ENCODE measurements at regions not wholly inside any gene's neighbourhood (a gene's known extent, or its start where the extent isn't known, plus 50 kb on each side); places are given as distances from the start of the nearest gene placed in this dataset.
"Not testable (repeated sequence)": the region's sequence is repeated elsewhere in the genome, so short reads cannot be mapped to it uniquely, and the experiment has no call there.

DNA sequence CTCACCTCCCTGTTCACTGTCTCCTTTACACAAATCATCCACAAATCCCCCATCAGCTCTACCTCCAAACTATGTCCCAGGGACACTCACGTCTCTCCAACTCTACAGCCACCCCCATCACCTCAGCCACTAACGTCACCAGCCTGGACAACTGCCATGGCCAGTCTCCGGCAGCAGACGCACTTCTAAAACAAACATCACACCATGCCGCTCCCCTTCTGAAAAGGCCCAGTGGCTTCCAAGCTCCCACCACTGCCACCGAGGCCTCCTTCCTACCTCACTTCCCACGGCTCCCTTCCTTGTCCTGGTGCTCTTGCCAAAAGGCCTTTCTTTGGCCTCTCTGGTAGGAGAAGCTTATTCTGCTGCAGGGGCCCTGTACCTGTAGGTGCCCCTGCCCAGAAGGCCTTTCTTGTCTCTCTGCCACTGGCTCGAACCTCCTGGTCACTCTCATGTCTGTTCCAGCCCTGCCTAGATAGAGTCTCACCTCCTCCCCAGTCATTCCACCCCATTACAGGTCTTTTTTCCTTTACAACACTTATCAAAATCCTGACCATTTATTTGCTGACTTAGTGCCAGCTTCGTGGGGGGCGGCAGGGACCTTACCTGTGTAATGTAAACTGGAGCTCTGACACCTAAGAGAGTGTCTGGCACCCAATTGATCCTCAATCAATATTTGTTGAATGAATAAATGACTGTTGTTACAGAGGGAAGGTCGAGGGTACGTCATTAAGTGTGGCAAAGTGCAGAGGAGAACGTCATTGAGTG is 304.2 kb downstream of the GOLGA6L6 start:
- DNase-seq (ENCODE audit: low spot score), result not testable (repeated sequence)

DNA sequence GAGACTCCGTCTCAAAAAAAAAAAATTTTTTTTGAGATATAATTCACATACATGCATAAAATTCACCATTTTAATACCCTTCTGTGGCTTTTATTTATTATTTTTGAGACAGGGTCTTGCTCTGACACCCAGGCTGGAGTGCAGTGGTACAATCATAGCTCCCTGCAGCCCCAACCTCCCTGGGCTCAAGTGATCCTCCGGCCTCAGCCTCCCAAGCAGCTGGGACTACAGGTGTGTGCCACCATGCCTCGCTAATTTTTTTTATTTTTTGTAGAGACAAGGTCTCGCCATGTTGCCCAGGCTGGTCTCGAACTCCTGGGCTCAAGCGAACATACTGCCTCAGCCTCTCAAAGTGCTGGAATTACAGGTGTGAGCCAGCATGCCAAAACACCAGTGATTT is 305.9 kb downstream of the GOLGA6L6 start:
- DNase-seq (ENCODE audit: low spot score), result not testable (repeated sequence)

DNA sequence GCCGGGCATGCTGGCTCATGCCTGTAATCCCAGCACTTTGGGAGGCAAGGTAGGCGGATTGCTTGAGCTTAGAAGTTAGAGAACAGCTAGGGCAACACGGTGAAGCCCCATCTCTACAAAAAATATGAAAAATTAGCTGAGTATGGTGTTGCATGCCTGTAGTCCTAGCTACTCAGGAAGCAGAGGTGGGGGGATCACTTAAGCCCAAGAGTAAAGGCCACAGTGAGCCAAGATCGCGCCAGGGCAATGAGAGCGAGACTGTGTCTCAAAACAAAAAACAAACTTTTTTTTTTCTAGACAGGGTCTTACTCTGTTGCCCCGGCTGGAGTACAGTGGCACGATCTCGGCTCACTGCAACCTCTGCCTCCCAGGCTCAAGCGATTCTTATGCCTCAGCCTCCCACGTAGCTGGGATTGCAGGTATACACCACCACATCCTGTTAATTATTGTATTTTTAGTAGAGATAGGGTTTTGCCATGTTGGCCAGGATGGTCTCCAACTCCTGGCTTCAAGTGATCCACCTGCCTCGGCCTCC is 307.5 kb downstream of the GOLGA6L6 start:
- not testable (repeated sequence) for DNase-seq (ENCODE audit: low spot score)

- DNase-seq (ENCODE audit: low spot score), result not testable (repeated sequence)
These were observed 309.1 kb downstream of the GOLGA6L6 start for GRCh38 chr15:20232457-20232856.

DNA sequence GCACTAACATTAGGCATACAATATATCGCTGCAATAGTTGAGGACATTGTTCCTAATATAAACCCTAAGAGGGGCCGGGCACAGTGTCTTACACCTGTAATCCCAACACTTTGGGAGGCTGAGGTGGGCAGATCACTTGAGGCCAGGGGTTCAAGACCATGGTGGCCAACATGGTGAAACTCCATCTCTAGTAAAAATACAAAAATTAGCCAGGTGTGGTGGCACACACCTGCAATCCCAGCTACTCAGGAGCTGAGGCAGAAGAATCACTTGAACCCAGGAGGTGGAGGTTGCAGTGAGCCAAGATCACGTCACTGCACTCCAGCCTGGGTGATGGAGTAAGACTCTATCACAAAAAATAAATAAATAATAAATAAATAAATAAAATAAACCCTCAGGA is 310.9 kb downstream of the GOLGA6L6 start:
- not testable (repeated sequence) for DNase-seq (ENCODE audit: low spot score)

- DNase-seq (ENCODE audit: low spot score), result not testable (repeated sequence)
These were observed 312.8 kb downstream of the GOLGA6L6 start for GRCh38 chr15:20228791-20229190.

- not testable (repeated sequence) for DNase-seq (ENCODE audit: low spot score)
These were observed 314.3 kb downstream of the GOLGA6L6 start for GRCh38 chr15:20227119-20227853.

DNA sequence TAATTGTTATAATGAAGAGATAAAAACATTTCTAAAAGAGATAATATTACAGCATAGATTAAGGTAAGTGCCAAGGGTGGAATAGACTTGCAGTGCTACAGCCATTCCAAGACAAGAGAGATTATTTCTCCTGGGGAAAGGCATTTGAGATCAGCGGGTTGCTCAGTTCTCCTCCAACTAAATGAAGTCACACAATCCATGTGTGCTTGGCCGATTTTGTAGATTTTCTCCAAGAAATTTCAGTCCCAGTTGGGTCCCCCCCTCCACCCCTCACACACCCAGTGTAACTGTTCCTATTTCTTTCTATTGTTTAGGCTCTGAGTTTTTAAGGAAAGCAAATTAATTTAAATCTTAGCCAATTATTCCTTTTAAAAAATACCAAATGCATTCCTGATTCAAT is 315.1 kb downstream of the GOLGA6L6 start:
- not testable (repeated sequence) for DNase-seq (ENCODE audit: low spot score)

GRCh38 chr15:20221063-20221462 is 320.5 kb downstream of the GOLGA6L6 start:
- not testable (repeated sequence) for DNase-seq (ENCODE audit: low spot score)

DNA sequence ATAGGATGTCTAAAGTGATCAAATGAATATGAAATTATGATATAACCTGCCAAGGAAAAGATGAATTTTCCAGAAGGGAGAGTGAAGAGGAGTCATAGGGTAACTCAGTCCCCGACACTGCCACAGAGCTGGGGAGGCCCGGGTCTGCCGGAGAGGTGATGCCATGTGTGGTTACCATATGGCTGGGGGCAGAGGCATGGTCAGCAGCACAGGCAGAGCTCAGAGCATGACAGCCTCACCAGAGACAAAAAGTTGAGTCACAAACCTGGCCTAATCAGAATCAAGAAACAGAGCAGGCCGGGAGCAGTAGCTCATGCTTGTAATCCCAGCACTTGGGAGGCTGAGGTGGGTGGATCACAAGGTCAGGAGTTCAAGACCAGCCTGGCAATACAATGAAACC is 322.4 kb downstream of the GOLGA6L6 start:
- not testable (repeated sequence) for DNase-seq (ENCODE audit: low spot score)

- DNase-seq (ENCODE audit: low spot score), result not testable (repeated sequence)
These were observed 325.9 kb downstream of the GOLGA6L6 start for GRCh38 chr15:20215700-20216099.

DNA sequence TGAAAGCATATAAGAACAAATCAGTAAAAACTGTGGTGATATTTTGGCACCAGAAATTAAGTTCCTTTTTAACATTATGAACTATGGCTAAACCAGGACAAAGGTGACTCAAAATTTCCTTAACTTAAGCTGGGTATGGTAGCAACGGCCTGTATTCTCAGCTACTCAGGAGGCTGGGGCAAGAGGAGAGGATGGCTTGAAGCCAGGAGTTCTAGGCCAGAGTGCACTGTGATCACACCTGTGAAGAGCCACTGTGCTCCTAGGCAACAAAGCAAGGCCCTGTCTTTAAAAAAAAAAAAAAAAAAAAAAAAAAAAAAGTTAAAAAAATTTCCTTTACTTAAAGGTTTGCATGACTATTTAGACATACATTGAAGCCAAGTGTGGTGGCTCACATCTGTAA is 327.5 kb downstream of the GOLGA6L6 start:
- not testable (repeated sequence) for DNase-seq (ENCODE audit: low spot score)

GRCh38 chr15:20211508-20211907 is 330.1 kb downstream of the GOLGA6L6 start:
- DNase-seq (ENCODE audit: low spot score), result not testable (repeated sequence)

- DNase-seq (ENCODE audit: low spot score), result not testable (repeated sequence)
These were observed 331.6 kb downstream of the GOLGA6L6 start for GRCh38 chr15:20209973-20210372.

- DNase-seq (ENCODE audit: low spot score), result not testable (repeated sequence)
These were observed 334.0 kb downstream of the GOLGA6L6 start for GRCh38 chr15:20207607-20208006.

DNA sequence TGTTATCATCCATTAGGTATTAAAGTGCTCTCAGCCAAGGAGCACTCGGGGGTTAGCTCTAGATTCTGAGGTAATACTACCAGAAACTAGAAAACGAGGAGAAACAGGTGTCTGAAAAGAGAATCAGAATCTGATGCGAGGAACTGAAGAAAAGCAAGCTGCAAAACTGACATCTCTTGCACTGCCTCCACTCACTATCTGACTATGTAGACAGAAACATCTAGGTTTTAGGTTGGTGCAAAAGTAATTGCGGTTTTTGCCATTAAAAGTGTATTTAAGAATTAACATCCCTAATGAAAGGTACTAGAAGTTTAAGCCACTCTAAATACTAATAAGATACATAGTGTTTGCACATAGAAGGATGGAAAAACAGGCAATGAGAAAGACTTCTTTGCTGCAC is 334.4 kb downstream of the GOLGA6L6 start:
- DNase-seq (ENCODE audit: low spot score), result not testable (repeated sequence)

DNA sequence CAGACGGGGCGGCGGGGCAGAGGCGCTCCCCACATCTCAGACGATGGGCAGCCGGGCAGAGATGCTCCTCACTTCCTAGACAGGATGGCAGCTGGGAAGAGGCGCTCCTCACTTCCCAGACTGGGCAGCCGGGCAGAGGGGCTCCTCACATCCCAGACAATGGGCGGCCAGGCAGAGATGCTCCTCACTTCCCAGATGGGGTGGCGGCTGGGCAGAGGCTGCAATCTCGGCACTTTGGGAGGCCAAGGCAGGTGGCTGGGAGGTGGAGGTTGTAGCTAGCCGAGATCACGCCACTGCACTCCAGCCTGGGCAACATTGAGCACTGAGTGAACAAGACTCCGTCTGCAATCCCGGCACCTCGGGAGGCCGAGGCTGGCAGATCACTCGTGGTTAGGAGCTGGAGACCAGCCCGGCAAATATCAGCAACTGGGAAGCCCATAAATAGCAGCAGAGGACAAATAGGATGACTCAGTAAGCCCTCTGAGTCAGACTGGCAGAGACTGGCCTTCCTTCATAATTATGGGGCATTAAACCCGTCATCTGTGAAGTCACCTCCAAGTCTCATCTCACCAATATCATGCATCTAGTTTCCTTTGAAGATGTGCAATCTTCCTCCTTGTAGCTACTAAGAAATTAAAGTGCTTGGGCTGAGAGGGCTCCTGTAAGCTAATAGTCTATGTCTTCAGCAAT is 337.3 kb downstream of the GOLGA6L6 start:
- not testable (repeated sequence) for DNase-seq (ENCODE audit: low spot score)

DNA sequence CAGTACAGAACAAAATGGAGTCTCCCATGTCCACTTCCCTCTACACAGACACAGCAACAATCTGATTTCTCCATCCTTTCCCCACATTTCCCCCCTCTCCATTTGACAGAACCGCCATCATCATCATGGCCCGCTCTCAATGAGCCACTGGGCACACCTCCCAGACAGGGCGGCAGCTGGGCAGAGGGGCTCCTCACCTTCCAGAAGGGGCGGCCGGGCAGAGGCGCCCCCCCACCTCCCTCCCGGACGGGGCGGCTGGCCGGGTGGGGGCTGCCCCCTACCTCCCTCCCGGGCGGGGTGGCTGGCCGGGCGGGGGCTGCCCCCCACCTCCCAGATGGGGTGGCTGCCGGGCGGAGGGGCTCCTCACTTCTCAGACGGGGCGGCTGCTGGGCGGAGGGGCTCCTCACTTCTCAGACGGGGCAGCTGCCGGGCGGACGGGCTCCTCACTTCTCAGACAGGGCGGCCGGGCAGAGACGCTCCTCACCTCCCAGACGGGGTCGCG is 337.9 kb downstream of the GOLGA6L6 start:
- DNase-seq (ENCODE audit: low spot score), result not testable (repeated sequence)

DNA sequence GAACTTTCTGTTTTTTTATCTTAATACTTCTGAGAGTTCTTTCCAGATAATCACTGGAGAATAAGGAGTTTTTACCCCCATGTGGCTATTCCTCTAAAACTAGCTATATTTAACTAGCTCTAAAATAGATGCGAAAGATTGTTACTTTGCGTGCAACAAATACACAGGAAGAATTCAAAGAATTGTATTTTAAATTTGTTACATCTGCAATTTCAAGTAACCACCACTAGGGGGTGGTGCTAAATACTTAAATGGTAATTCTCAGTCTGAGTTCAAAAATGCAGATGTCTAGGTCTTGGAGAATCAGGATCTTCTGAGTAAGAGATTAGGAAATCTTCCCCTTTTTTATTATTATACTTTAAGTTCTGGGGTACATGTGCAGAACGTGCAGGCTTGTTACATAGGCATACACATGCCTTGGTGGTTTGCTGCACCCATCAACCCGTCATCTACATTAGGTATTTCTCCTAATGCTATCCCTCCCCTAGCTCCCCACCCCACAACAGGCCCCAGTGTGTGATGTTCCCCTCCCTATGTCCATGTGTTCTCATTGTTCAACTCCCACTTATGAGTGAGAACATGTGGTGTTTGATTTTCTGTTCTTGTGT is 346.9 kb downstream of the GOLGA6L6 start:
- not testable (repeated sequence) for DNase-seq (ENCODE audit: low spot score)

- DNase-seq (ENCODE audit: low spot score), result peak; percentile 6
These were observed 348.3 kb downstream of the GOLGA6L6 start for GRCh38 chr15:20192982-20193929.

Measured in hematopoietic multipotent progenitor cell treated with erythropoietin and hydrocortisone succinate and interleukin-3 and kit ligand, for 17 days (in vitro differentiated cells).